IPS-15b (cell line): ENCODE measurements at regions not wholly inside any gene's neighbourhood (a gene's known extent, or its start where the extent isn't known, plus 50 kb on each side); places are given as distances from the start of the nearest gene placed in this dataset.
"Not testable (repeated sequence)": the region's sequence is repeated elsewhere in the genome, so short reads cannot be mapped to it uniquely, and the experiment has no call there.

Experiments
- H3K27me3 ChIP-seq: one replicate; pipeline ENCODE4 v1.6.1; 2013; ENCODE audit warnings: low read length; ENCODE audit not compliant: control insufficient read depth, insufficient read depth
- H3K36me3 ChIP-seq: one replicate; pipeline ENCODE4 v1.6.1; 2013; ENCODE audit warnings: low read length; ENCODE audit not compliant: control insufficient read depth, insufficient read depth
- H3K4me1 ChIP-seq: one replicate; pipeline ENCODE4 v1.6.1; 2013; ENCODE audit warnings: mild to moderate bottlenecking, low read length; ENCODE audit not compliant: control insufficient read depth, insufficient read depth
- H3K4me3 ChIP-seq: one replicate; pipeline ENCODE4 v1.5.1; 2013; ENCODE audit warnings: low read depth, low read length
- H3K9ac ChIP-seq: one replicate; pipeline ENCODE4 v1.6.1; 2013; ENCODE audit warnings: low read depth, mild to moderate bottlenecking, low read length
- H3K9me3 ChIP-seq: one replicate; pipeline ENCODE4 v1.6.1; 2013; ENCODE audit warnings: mild to moderate bottlenecking, low read length; ENCODE audit not compliant: control insufficient read depth, insufficient read depth

DNA sequence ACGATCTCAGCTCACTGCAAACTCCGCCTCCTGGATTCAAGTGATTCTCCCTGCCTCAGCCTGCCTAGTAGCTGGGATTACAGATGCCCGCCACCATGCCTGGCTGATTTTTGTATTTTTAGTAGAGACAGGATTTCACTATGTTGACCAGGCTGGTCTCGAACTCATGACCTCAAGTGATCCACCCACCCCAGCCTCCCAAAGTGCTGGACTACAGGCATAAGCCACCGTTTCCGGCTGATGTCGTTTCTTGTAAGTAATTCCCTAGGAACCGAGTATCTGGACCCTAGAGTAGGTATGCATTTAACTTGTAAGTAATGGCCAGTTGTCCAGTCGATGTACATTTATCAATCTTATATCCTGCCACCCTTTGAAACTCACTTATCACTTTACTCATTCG, 491.2 kb downstream of the BRD1 start:
- H3K27me3 ChIP-seq, H3K9me3 ChIP-seq, H3K4me3 ChIP-seq, H3K36me3 ChIP-seq, H3K4me1 ChIP-seq, H3K9ac ChIP-seq: not testable (repeated sequence)

DNA sequence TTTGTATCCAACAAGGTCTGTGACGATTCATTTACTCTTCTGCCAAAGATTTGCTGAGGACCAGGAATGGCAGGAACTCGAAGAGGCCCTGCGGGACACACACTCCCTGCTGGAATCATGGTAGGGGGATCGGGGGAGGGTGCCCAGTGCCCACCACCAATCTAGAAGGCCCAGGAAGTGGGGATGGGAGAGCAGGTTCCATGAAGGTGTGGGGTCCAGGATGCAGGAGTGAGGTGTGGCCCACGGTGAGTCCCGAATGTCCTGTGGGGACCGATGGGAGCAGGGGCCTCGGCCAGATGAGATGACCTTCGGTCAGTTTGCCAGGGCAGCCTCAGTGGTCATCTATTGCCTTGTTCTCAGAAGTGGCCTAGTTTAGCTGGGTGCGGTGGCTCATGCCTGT, 492.7 kb downstream of the BRD1 start:
- Histone ChIP-seq H3K4me3 (no peak overlapping the region), H3K9ac (no peak overlapping the region), H3K9me3 (no peaks in the 10 kb centered on the region), H3K27me3 (no peaks in the 10 kb centered on the region), H3K36me3 (no peaks in the 10 kb centered on the region), H3K4me1 (no peaks in the 10 kb centered on the region)

- Histone ChIP-seq H3K36me3 (no peaks in the 10 kb centered on the region), H3K4me3 (no peak overlapping the region), H3K27me3 (no peaks in the 10 kb centered on the region), H3K4me1 (no peaks in the 10 kb centered on the region), H3K9ac (no peak overlapping the region), H3K9me3 (no peaks in the 10 kb centered on the region)
These were observed 493.3 kb downstream of the BRD1 start for GRCh38 chr22:49334449-49334789.

DNA sequence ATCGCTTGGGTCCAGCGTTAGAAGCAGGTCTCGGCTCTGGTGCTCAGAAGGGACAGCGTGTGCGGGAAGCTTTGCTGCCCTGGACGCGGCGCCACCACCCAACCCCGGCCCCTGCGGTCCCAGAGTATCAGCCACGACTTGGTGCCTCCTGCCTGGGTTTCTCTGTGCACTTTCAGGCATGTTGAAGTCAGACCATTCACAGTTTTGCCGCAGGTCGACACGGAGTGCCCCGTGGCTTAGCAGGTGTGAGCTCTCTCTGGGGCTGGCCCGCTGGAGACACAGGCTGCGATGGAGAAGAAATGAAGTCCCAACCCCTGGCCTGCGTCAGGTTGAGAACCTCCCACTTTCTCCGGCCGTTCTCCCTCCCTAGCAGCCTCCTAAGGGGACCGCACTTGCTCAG, 494.5 kb downstream of the BRD1 start:
- Histone ChIP-seq H3K9ac (no peak overlapping the region), H3K27me3 (no peaks in the 10 kb centered on the region), H3K4me3 (no peak overlapping the region), H3K36me3 (no peaks in the 10 kb centered on the region), H3K9me3 (no peaks in the 10 kb centered on the region), H3K4me1 (no peaks in the 10 kb centered on the region)

DNA sequence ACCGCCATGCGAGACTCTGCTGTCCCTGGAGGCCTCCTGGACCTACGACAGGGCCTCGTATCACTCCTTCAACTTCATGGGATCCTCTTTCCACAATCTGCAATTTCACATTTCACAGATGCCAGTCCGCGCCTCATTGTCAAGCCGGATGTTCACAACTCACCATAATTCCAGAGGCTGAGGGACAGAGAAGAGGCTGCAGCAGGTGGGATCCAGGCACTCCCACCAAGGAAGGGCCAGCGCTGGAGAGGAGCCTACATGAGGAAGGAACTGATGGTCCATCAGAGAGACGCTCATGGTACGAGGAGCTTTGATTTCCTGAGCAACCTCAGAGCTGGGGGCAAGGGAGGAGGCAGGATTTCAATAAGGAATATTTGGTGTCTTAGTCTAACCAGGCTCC, 495.0 kb downstream of the BRD1 start:
- H3K36me3 ChIP-seq = no peaks in the 10 kb centered on the region
- H3K4me3 ChIP-seq = no peak overlapping the region
- H3K4me1 ChIP-seq = no peaks in the 10 kb centered on the region
- H3K27me3 ChIP-seq = no peaks in the 10 kb centered on the region
- no peak overlapping the region for H3K9ac ChIP-seq
- no peaks in the 10 kb centered on the region for H3K9me3 ChIP-seq

GRCh38 chr22:49331878-49332277, 495.8 kb downstream of the BRD1 start:
- Histone ChIP-seq H3K9ac (no peak overlapping the region), H3K9me3 (no peaks in the 10 kb centered on the region), H3K4me3 (no peak overlapping the region), H3K36me3 (no peaks in the 10 kb centered on the region), H3K27me3 (no peaks in the 10 kb centered on the region), H3K4me1 (no peaks in the 10 kb centered on the region)

GRCh38 chr22:49331223-49331815, 496.4 kb downstream of the BRD1 start:
- Histone ChIP-seq H3K36me3 (no peaks in the 10 kb centered on the region), H3K9ac (no peak overlapping the region), H3K4me1 (no peaks in the 10 kb centered on the region), H3K9me3 (no peaks in the 10 kb centered on the region), H3K4me3 (no peak overlapping the region), H3K27me3 (no peaks in the 10 kb centered on the region)

GRCh38 chr22:49330421-49331222, 497.1 kb downstream of the BRD1 start:
- no peaks in the 10 kb centered on the region for H3K4me1 ChIP-seq
- H3K9me3 ChIP-seq = no peaks in the 10 kb centered on the region
- no peaks in the 10 kb centered on the region for H3K36me3 ChIP-seq
- no peaks in the 10 kb centered on the region for H3K27me3 ChIP-seq
- H3K4me3 ChIP-seq = no peak overlapping the region
- H3K9ac ChIP-seq = no peak overlapping the region

GRCh38 chr22:49329636-49330035, 498.0 kb downstream of the BRD1 start:
- H3K9ac ChIP-seq = no peak overlapping the region
- no peak overlapping the region for H3K4me3 ChIP-seq
- no peaks in the 10 kb centered on the region for H3K4me1 ChIP-seq
- H3K36me3 ChIP-seq = no peaks in the 10 kb centered on the region
- H3K9me3 ChIP-seq = no peaks in the 10 kb centered on the region
- no peaks in the 10 kb centered on the region for H3K27me3 ChIP-seq

DNA sequence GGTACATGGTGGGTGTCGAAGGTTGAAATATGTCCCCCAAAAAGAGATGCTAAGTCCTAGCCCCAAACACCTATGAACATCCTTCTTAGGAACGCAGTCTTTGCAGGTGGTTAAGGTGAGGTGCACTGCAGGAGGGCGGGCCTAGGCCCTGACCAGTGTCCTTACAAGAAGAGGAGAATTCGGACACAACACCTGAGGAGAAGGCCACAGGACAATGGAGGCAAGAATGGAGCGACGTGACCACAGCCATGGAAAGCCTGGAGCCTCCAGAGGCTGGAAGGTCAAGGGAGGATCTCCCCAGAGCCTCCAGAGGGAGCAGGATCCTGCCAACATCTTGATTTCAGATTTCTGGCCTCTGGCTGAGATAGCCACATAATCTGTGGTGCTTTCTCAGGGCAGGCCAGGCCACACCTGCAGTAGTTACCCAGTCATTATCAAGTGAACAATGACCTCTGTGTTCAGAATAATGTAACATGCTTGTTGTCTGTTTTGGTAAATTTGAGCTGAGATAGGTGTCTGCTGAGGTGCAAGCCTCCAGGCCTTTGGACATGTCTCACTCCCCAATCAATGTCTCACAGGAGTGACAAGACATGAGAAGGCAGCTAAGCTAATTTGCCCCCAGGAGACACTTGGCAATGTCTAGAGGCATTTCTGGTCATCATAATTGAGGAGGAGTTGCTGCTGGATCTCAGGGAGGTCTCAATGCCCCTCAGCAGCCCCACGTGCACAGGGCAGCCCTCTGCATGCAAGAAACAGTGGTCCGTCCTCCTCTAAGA, 498.9 kb downstream of the BRD1 start:
- no peaks in the 10 kb centered on the region for H3K4me1 ChIP-seq
- no peaks in the 10 kb centered on the region for H3K27me3 ChIP-seq

DNA sequence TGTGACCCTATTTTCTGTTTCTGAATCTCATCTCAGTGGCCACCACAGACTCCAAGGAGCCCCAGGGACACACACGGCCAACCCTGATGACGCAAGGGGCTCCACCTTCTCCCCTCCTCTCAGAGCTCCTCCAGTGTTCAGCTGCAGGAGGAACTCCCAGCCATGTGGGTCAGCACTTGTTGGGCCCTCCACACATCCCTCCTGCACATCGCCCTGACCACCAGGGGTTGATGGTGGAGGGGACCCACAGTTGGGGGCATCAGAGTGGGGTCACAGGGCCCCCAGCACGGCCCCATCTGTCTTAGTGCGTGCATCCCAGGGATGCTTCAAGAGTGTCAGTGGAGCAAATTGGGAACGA, 499.6 kb downstream of the BRD1 start:
- Histone ChIP-seq H3K9me3 (no peaks in the 10 kb centered on the region), H3K36me3 (no peaks in the 10 kb centered on the region), H3K4me1 (no peaks in the 10 kb centered on the region), H3K27me3 (no peaks in the 10 kb centered on the region), H3K9ac (no peak overlapping the region), H3K4me3 (no peak overlapping the region)

More for the DNA sequence above, 498.9 kb downstream of the BRD1 start:
- no peak overlapping the region for H3K4me3 ChIP-seq
- no peaks in the 10 kb centered on the region for H3K36me3 ChIP-seq
- no peaks in the 10 kb centered on the region for H3K9me3 ChIP-seq
- no peak overlapping the region for H3K9ac ChIP-seq
